Fibroblast of mammary gland (primary cell): ENCODE measurements at regions not wholly inside any gene's neighbourhood (a gene's known extent, or its start where the extent isn't known, plus 50 kb on each side); places are given as distances from the start of the nearest gene placed in this dataset.
A peak's percentile ranks its signal among the peaks of the same experiment; 100 is the strongest.
"Not testable (repeated sequence)": the region's sequence is repeated elsewhere in the genome, so short reads cannot be mapped to it uniquely, and the experiment has no call there.

Experiments
- DNase-seq: peaks from one replicate; pipeline ENCODE4 v3.0.0-alpha.2; 2010; ENCODE audit warnings: low read depth
- H3K4me3 ChIP-seq: 2 replicates; pipeline ENCODE4 v1.5.1; 2011; ENCODE audit warnings: low read depth, mild to moderate bottlenecking, low read length, moderate library complexity; ENCODE audit not compliant: control insufficient read depth
- CTCF ChIP-seq: conservative IDR thresholded peaks from 2 replicates; pipeline ENCODE4 v1.5.1; 2011; ENCODE audit warnings: low read depth, low read length, inconsistent platforms; ENCODE audit not compliant: control insufficient read depth, insufficient read depth

DNA sequence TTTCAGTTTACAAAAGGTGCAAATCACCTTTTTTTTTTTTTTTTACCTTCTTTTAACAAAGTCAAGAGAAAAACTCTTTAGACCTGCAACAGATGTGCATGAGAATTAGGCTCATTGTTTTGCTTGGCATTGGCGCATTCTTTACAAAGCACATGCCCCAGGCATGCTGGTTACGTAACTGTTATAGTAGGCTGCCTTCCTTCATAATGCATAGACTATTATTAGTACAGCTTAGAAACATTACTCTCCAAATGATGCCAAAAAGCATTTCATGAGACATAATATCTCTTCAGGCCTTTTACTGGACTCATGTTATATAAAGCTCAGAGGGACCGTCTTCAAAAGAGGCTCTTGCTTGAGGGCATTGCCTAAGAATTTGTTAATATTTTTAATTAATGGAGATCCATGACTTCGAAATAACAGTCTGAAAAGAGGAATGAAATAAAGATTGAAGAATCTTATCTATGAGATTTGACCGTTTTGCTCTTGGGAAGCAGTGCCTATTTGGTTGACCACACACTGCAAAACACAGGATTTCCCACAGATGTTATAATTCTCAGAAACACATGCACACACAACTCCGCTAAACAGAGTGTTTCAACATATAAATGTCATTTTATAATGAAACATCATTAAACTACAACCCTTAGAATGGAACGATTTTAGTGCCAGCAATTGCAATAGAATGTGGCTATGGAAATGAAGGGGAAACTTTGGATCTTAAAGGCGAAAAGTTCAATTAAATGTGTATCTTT lies 478.7 kb downstream of the PRR16 start:
- no peak overlapping the region for H3K4me3 ChIP-seq
- DNase-seq: peak; percentile 20

DNA sequence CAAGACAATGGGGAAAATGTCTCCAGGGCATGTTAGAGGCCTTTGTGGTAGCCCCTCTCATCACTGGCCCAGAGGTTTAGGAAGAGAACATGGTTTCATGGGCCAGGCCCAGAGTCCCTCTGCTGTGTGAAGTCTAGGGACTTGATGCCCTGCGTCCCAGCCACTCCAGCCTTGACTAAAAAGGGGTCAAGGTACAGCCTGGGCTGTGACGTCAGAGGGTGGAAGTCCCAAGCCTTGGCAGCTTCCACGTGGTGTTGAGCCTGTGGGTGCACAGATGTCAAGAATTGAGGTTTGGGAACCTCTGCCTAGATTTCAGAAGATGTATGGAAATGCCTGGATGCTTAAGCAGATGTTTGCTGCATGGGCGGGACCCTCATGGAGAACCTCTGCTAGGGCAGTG lies 485.5 kb downstream of the PRR16 start:
- not testable (repeated sequence) for DNase-seq, H3K4me3 ChIP-seq

More for the DNA sequence above, 478.7 kb downstream of the PRR16 start:
- TF ChIP-seq CTCF: no peak

DNA sequence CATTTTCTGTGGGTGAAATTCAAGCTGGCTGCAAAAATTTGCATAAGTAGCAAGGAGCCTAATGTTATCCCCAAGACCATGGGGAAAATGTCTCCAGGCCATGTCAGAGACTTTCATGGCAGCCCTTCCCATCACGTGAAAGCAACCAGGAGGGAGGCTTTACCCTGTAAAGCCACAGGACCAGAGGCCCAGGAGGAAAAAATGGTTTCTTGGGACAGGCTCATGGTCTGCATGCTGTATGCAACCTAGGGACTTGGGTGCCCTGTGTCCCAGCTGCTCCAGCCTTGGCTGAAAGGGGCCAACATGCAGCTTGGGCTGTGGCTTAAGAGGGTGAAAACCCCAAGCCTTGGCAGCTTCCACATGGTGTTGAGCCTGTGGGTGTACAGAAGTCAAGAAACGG lies 489.3 kb downstream of the PRR16 start:
- not testable (repeated sequence) for DNase-seq

DNA sequence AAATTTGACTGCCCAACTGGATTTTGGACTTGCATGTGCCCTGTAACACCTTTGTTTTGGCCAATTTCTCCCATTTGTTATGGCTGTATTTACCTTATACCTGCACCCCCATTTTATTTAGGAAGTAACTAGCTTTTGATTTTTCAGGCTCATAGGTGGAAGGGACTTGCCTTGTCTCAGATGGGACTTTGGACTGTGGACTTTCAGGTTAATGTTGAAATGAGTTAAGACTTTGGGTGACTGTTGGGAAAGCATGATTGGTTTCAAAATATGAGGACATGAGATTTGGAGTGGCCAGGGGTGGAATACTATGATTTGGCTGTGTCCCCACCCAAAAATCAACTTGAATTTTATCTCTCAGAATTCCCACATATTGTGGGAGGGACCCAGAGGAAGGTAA lies 490.2 kb downstream of the PRR16 start:
- no peak for TF ChIP-seq CTCF
- DNase-seq: no peak
- H3K4me3 ChIP-seq: no peak overlapping the region

More for the DNA sequence above, 489.3 kb downstream of the PRR16 start:
- not testable (repeated sequence) for H3K4me3 ChIP-seq

DNA sequence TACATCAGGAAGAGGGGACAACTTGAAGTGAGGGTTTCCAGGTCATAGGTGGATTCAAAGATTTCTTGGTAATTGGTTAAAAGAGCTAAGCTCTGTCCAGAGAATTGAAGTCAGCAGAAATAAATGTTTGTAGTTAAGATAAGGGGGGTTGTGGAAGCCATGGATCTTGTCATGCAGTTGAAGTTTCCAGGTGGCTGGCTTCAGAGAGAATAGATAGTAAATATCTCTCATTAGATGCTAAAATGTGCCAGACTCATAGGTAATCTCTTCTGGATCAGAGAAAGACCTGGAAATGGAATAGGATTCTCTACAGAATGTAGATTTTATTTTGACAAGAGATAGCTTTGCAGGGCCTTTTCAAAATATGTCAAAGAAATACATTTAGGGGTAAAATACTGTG lies 491.7 kb downstream of the PRR16 start:
- no peak for DNase-seq

GRCh38 chr5:120958877-120959485 lies 494.9 kb downstream of the PRR16 start:
- no peak for DNase-seq
- no peak for TF ChIP-seq CTCF
- no peak overlapping the region for H3K4me3 ChIP-seq

More for the DNA sequence above, 491.7 kb downstream of the PRR16 start:
- no peak for TF ChIP-seq CTCF
- H3K4me3 ChIP-seq: no peak overlapping the region

GRCh38 chr5:120960510-120960909 lies 496.4 kb downstream of the PRR16 start:
- no peak for DNase-seq
- no peak for TF ChIP-seq CTCF
- H3K4me3 ChIP-seq: no peak overlapping the region
